ENCODE measurements at regions not wholly inside any gene's neighbourhood (a gene's known extent, or its start where the extent isn't known, plus 50 kb on each side); places are given as distances from the start of the nearest gene placed in this dataset.
A peak's percentile ranks its signal among the peaks of the same experiment; 100 is the strongest.

DNA sequence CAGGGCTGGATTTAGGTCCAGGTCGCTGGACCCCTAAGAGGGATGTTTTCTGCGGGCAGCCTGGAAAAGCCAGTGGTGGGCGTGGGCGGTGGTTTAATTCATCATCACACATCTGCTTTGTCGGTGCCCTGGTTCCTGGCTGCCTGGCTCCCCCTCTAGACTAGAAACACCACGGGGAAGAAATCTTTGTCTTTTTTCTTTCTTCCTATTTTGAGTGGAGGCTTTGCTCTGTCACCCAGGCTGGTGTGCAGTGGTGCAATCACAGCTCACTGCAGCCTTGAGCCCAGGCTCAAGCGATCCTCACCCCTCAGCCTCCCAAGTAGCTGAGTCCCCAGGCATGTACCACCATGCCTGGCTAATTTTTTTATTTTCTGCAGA lies 86.6 kb upstream of the LINC01488 start:
- no peak for DNase-seq

DNA sequence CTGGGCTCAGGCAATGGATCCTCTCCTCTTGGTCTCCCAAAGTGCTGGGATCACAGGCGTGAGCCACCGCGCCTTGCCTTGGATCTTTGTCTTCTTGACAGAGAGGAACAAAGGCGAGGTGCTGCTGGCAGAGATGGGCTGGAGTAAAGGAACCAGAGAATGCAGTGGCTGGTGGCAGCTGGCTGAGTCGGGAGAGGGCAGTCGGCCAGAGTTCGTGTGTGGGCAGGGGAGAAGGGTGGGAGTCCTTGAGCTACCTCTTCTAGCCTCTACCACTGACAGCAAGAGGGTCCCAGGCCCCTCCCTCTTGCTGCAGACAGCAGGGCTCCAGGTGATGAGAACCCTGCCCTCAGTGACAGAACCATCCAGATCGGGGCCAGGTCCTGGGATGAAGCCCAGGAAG lies 86.2 kb upstream of the LINC01488 start:
- DNase-seq, result no peak

DNA sequence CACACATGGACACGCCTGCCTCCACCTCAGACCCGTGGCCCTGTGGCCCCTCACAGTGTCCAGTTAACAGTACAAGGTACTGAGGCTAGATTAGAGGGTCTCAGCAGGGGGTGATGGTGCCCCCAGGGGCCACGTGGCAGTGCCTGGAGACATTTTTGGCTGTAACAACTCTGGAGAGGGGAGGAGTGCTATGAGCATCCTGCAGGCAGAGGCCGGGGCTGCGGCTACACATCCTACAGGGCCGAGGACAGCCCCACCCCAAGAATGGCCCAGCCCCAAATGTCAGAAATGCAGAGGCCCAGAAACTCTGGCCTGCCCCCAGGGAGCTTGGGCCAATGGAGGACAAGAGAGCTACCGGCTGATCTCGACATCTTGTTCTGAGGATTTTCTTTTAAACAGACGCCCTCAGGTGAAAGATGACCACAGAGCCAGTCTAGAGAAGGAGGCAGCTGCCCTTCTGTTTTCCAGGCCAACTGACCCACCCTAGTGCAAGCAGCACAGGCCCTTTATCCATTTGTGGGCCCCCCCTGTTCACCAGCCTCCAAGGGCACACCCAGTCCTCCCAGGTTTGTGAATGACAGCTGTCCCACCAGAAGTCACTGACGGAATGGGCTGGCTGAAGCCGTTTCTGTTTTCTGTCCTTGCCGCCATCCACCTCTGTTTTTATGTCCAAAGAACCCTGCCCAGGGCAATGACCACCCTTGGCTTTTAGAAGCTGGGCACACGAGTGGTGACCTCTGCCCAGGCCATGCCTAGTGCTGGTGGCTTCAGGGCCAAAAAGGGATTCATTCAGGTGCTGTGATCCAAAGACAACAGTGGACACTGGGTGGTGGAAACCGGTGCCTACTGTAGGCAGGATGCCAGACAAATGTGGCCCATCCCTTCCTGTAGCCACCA lies 85.2 kb upstream of the LINC01488 start:
- no peak for DNase-seq

- DNase-seq, result no peak
Observed at GRCh38 chr11:69396948-69397307, 84.5 kb upstream of the LINC01488 start.

- no peak for DNase-seq
Observed at GRCh38 chr11:69397732-69398131, 83.7 kb upstream of the LINC01488 start.

- peak; percentile 66 for DNase-seq
Observed at GRCh38 chr11:69398529-69399492, 82.7 kb upstream of the LINC01488 start.

- no peak for DNase-seq
Observed at GRCh38 chr11:69400140-69400539, 81.3 kb upstream of the LINC01488 start.

DNA sequence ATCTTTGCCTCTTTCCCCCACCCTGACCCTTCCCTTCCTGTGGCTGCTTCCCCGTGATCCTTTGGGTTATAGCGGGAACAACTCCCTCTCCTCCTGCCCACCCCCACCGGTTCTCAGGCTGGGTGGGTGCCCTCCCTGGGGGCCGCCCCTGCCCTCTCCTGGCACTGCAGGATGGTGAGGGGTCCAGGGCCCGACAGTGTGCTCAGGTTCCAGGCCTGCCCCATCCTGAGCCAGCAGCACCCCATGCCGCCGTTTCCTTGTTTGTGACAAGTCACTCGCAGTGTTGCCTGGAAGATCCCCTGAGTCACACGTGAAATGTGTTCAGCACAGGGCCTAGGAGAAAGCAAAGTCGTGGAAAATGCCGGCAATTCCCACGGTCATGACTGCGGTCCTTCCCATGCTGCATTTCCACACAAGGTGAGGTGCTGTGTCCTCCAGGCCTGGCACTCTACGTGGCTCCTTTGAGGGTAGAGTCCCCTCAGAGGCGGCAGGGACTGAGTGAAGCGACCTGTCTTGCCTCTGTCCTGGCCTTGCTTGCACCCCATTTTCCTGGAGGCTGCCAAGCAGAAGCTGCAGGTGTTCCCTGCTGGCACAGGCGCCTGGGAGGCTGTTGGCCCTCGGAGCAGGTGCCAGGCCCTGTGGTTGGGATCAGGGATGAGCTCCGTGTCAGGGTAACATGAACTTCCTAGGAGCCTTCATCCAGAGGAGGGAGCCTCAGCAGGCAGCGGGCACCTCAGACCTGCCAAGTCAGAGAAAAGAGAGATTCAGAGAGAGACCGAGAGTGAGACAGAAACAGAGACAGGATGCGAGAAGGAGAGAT lies 80.5 kb upstream of the LINC01488 start:
- DNase-seq, result no peak

DNA sequence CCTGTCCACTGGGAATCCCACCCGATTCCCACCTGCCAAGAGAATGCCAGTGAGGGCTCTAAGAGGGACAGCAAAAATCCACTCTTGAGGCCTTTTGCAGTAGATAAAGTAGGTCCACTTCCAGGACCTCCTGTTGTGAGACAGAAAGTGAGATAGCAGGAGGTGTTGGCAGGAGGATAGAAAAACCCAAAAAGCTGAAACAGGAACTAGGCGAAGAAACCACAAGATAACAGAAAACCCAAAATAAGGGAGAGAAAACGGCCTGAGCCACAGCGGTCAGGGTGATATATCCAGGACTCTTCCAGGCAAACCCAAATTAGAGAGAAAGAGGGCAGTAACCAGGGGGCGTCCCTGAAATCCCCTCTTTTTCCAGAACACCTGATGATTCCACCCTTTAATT lies 79.7 kb upstream of the LINC01488 start:
- no peak for DNase-seq

GRCh38 chr11:69402251-69402887 lies 79.1 kb upstream of the LINC01488 start:
- DNase-seq, result no peak

- DNase-seq, result no peak
Observed at GRCh38 chr11:69403556-69404215, 77.8 kb upstream of the LINC01488 start.

GRCh38 chr11:69406060-69406459 lies 75.4 kb upstream of the LINC01488 start:
- no peak for DNase-seq

- DNase-seq, result no peak
Observed at GRCh38 chr11:69409812-69410645, 71.4 kb upstream of the LINC01488 start.

DNA sequence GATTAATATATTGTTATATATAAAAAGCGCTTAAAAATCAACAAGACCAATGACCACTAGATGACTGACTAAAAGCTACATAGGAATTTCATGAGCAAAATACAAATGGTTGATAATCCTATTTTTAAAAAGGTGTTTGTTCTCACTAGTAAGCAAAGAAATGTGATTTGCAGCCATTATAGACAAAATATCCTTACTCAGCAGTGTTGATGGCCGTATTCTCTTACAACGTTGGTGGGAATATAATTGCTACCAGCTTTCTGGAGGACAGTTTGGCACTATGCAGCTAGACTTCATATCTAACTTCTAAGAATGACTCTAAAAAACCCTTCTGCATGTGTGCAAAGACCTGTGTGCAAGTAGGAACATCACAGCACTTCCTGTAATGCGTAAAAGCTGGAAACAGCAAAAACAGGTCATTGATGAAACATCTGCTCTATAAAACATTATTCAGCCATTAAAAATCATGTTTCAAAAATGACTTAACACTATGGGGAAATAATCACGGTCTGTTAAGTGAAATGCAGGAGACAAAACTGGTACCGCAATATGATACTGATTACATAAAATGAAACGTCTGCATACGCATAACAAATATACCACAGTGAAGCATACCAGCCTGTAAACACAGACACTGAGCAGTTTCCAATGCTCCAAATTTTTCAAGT lies 70.1 kb upstream of the LINC01488 start:
- no peak for DNase-seq

GRCh38 chr11:69413015-69413801 lies 68.3 kb upstream of the LINC01488 start:
- no peak for DNase-seq

DNA sequence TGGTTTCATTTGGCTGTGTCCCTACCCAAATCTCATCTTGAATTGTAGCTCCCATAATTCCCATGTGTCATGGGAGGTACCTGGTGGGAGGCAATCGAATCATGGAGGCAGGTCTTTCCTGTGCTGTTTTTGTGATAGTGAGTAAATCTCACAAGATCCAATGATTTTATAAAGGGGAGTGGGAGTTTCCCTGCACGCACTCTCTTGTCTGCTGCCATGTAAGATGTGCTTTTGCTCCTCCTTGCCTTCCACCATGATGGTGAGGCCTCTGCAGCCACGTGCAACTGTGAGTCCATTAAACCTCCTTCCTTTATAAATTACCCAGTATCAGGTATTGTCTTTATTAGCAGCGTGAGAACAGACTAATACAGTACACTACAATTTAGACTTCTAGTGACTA lies 67.5 kb upstream of the LINC01488 start:
- no peak for DNase-seq

DNA sequence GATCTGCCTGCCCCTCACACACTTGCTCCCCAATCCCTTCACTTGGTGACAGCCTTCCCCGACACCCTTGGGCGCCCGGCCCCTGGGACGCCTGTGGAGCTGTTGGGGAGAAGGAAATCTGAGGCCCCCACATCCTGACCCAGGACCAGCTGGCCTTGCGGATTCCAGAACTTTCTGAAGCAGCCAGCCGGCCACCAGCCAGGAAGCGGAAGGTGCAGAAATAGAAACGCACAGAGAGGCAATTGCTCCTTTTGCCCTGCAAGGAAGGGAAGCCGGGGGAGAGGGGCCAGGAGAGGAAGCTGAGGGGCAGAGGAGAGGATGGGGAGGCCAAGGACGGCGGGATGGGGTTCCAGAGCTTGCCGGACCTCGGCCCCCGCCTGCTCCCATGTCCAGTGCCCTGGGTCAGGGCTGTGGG lies 66.7 kb upstream of the LINC01488 start:
- DNase-seq, result no peak

DNA sequence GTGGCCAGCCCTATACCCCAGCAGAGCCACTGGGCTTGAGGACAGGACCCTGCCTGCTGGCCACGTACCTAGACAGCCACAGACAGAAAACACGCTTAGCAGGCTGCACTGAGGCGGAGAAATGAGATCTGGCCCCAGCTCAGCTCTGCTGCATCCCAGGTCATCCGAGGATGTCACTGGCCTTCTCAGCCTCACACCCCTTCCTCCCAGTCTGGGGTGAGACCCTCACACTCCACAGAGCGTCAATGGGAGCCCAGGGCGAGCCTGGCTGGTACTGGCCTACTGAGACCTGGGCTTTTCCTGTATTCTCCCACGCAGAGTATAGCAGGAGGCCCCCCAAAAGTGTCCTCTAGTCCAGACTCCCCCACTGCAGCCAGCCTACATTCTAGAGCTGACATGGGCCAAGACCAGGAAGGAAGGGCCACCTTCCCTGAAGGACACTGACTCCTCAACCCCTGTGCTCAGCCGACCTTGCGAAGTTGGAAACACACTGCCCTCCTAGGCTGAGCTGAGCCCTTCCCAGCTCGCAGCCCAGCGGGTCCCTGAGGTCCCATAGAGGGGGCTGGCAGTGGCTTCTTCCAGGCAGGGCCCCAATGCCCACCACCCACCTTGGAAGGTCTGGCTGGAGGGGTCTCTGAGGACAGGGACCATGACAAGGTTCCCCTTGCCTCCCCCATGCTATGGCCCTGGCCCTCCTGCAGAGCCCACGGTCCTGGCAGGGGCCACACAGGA lies 65.9 kb upstream of the LINC01488 start:
- no peak for DNase-seq

GRCh38 chr11:69416143-69416515 lies 65.3 kb upstream of the LINC01488 start:
- no peak for DNase-seq

Measured in islet precursor cell (in vitro differentiated cells).